Stimulated activated CD8-positive, alpha-beta memory T cell treated with anti-CD3 and anti-CD28 coated beads, Interleukin-7, amount 100 ng/mL, for 1 hour (primary cell): ENCODE measurements at regions not wholly inside any gene's neighbourhood (a gene's known extent, or its start where the extent isn't known, plus 50 kb on each side); places are given as distances from the start of the nearest gene placed in this dataset.
"Not testable (repeated sequence)": the region's sequence is repeated elsewhere in the genome, so short reads cannot be mapped to it uniquely, and the experiment has no call there.

Experiments used
- DNase-seq, 2 donors: peaks; one replicate each; pipeline ENCODE4 v3.0.0-alpha.2; 2020; ENCODE audit warnings: low read depth in 2 of 2

GRCh38 chr16:58992755-58993154 is 258.6 kb upstream of the GOT2 start:
- not testable (repeated sequence) for DNase-seq

GRCh38 chr16:58983181-58983965 is 249.3 kb upstream of the GOT2 start:
- not testable (repeated sequence) for DNase-seq

GRCh38 chr16:58970775-58971174 is 236.7 kb upstream of the GOT2 start:
- DNase-seq = no peak

- DNase-seq = no peak
These were observed 229.4 kb upstream of the GOT2 start for GRCh38 chr16:58963479-58963878.

- no peak for DNase-seq
These were observed 228.7 kb upstream of the GOT2 start for GRCh38 chr16:58962811-58963210.

- no peak for DNase-seq
These were observed 226.4 kb upstream of the GOT2 start for GRCh38 chr16:58960484-58960883.

GRCh38 chr16:58960034-58960433 is 225.9 kb upstream of the GOT2 start:
- DNase-seq = no peak

GRCh38 chr16:58958749-58959148 is 224.6 kb upstream of the GOT2 start:
- no peak for DNase-seq

- no peak for DNase-seq
These were observed 214.1 kb upstream of the GOT2 start for GRCh38 chr16:58948244-58948643.

- no peak for DNase-seq
These were observed 206.5 kb upstream of the GOT2 start for GRCh38 chr16:58940609-58941008.

GRCh38 chr16:58938811-58939210 is 204.7 kb upstream of the GOT2 start:
- no peak for DNase-seq

GRCh38 chr16:58937661-58938060 is 203.5 kb upstream of the GOT2 start:
- no peak for DNase-seq

- no peak for DNase-seq
These were observed 199.1 kb upstream of the GOT2 start for GRCh38 chr16:58933186-58933585.

- no peak for DNase-seq
These were observed 197.3 kb upstream of the GOT2 start for GRCh38 chr16:58931436-58931835.

- no peak for DNase-seq
These were observed 189.0 kb upstream of the GOT2 start for GRCh38 chr16:58923094-58923493.

GRCh38 chr16:58913456-58913855 is 179.3 kb upstream of the GOT2 start:
- no peak for DNase-seq

- no peak for DNase-seq
These were observed 178.5 kb upstream of the GOT2 start for GRCh38 chr16:58912571-58912970.

- no peak for DNase-seq
These were observed 173.0 kb upstream of the GOT2 start for GRCh38 chr16:58906981-58907715.

- DNase-seq = no peak
These were observed 170.2 kb upstream of the GOT2 start for GRCh38 chr16:58904291-58904690.

- DNase-seq = no peak
These were observed 155.4 kb upstream of the GOT2 start for GRCh38 chr16:58889516-58889915.

- no peak for DNase-seq
These were observed 151.5 kb upstream of the GOT2 start for GRCh38 chr16:58885528-58886170.

- no peak for DNase-seq
These were observed 150.0 kb upstream of the GOT2 start for GRCh38 chr16:58884141-58884540.

GRCh38 chr16:58883131-58883530 is 149.0 kb upstream of the GOT2 start:
- no peak for DNase-seq
